ENCODE measurements at regions not wholly inside any gene's neighbourhood (a gene's known extent, or its start where the extent isn't known, plus 50 kb on each side); places are given as distances from the start of the nearest gene placed in this dataset.

GRCh38 chr5:135173662-135174290 is 139.7 kb upstream of the PITX1 start:
- Histone ChIP-seq H3K9me3 (ENCODE audit: low read depth, low read length, poor library complexity, severe bottlenecking) (no peaks in the 10 kb centered on the region), H3K27ac (ENCODE audit: low read depth, low read length, poor library complexity, severe bottlenecking) (no peak overlapping the region), H3K4me3 (ENCODE audit: low read depth, low read length, poor library complexity, severe bottlenecking) (no peak overlapping the region), H3K36me3 (ENCODE audit: insufficient read depth, low read length, poor library complexity, severe bottlenecking) (no peaks in the 10 kb centered on the region), H3K4me1 (ENCODE audit: insufficient read depth, low read length, poor library complexity, severe bottlenecking) (no peaks in the 10 kb centered on the region), H3K27me3 (replicated peaks; ENCODE audit: insufficient read depth, low read depth, low read length, poor library complexity) (peaks cover 44% of the 10 kb centered on the region)
- no peak for DNase-seq (ENCODE audit: low spot score)
- ChIA-PET POLR2A (ENCODE audit: low non-redundant PET) (interaction anchor here (0.6 kb wide), 1 partner anchor 1167 kb away, joined by 15 read pairs; no protein-coding TSS in a partner anchor), CTCF (no interaction called here)
- BruUV-seq (replicated peaks), result no TSS peak
- TF ChIP-seq EZH2 (IDR thresholded peaks at IDR 0.05; ENCODE audit: borderline replicate concordance, low read depth, low read length, poor library complexity, severe bottlenecking), result no peak
- no peak for TF ChIP-seq CTCF (conservative IDR thresholded peaks at IDR 0.05; ENCODE audit: low read depth, low read length)
- intact Hi-C loops (cut with micrococcal nuclease; ENCODE audit: unreplicated experiment), result no loop called here

- intact Hi-C loops (cut with micrococcal nuclease; ENCODE audit: unreplicated experiment), result no loop called here
- POLR2A ChIA-PET (ENCODE audit: low non-redundant PET), result no interaction called here
- BruUV-seq (replicated peaks), result no TSS peak
These were observed 138.7 kb upstream of the PITX1 start for GRCh38 chr5:135172718-135173117.

GRCh38 chr5:135171336-135171735 is 137.3 kb upstream of the PITX1 start:
- no peak for DNase-seq (ENCODE audit: low spot score)
- Histone ChIP-seq H3K27ac (ENCODE audit: low read depth, low read length, poor library complexity, severe bottlenecking) (no peak overlapping the region), H3K4me3 (ENCODE audit: low read depth, low read length, poor library complexity, severe bottlenecking) (no peak overlapping the region), H3K9me3 (ENCODE audit: low read depth, low read length, poor library complexity, severe bottlenecking) (no peaks in the 10 kb centered on the region), H3K4me1 (ENCODE audit: insufficient read depth, low read length, poor library complexity, severe bottlenecking) (no peaks in the 10 kb centered on the region), H3K36me3 (ENCODE audit: insufficient read depth, low read length, poor library complexity, severe bottlenecking) (no peaks in the 10 kb centered on the region), H3K27me3 (replicated peaks; ENCODE audit: insufficient read depth, low read depth, low read length, poor library complexity) (peaks cover 67% of the 10 kb centered on the region)
- intact Hi-C loops (cut with micrococcal nuclease; ENCODE audit: unreplicated experiment), result no loop called here
- no peak for TF ChIP-seq EZH2 (IDR thresholded peaks at IDR 0.05; ENCODE audit: borderline replicate concordance, low read depth, low read length, poor library complexity, severe bottlenecking)
- TF ChIP-seq CTCF (conservative IDR thresholded peaks at IDR 0.05; ENCODE audit: low read depth, low read length), result no peak
- ChIA-PET POLR2A (ENCODE audit: low non-redundant PET) (no interaction called here), CTCF (no interaction called here)
- BruUV-seq (replicated peaks), result no TSS peak

More at GRCh38 chr5:135172718-135173117, 138.7 kb upstream of the PITX1 start:
- no peaks in the 10 kb centered on the region for H3K4me1 ChIP-seq (ENCODE audit: insufficient read depth, low read length, poor library complexity, severe bottlenecking)
- no peaks in the 10 kb centered on the region for H3K36me3 ChIP-seq (ENCODE audit: insufficient read depth, low read length, poor library complexity, severe bottlenecking)
- no peaks in the 10 kb centered on the region for H3K9me3 ChIP-seq (ENCODE audit: low read depth, low read length, poor library complexity, severe bottlenecking)
- no peak for DNase-seq (ENCODE audit: low spot score)
- no peak overlapping the region for H3K27ac ChIP-seq (ENCODE audit: low read depth, low read length, poor library complexity, severe bottlenecking)
- CTCF ChIA-PET, result no interaction called here
- TF ChIP-seq CTCF (conservative IDR thresholded peaks at IDR 0.05; ENCODE audit: low read depth, low read length), result no peak
- no peak for TF ChIP-seq EZH2 (IDR thresholded peaks at IDR 0.05; ENCODE audit: borderline replicate concordance, low read depth, low read length, poor library complexity, severe bottlenecking)
- no peak overlapping the region for H3K4me3 ChIP-seq (ENCODE audit: low read depth, low read length, poor library complexity, severe bottlenecking)
- H3K27me3 ChIP-seq (replicated peaks; ENCODE audit: insufficient read depth, low read depth, low read length, poor library complexity), result peaks cover 55% of the 10 kb centered on the region
